ENCODE measurements at regions not wholly inside any gene's neighbourhood (a gene's known extent, or its start where the extent isn't known, plus 50 kb on each side); places are given as distances from the start of the nearest gene placed in this dataset.

DNA sequence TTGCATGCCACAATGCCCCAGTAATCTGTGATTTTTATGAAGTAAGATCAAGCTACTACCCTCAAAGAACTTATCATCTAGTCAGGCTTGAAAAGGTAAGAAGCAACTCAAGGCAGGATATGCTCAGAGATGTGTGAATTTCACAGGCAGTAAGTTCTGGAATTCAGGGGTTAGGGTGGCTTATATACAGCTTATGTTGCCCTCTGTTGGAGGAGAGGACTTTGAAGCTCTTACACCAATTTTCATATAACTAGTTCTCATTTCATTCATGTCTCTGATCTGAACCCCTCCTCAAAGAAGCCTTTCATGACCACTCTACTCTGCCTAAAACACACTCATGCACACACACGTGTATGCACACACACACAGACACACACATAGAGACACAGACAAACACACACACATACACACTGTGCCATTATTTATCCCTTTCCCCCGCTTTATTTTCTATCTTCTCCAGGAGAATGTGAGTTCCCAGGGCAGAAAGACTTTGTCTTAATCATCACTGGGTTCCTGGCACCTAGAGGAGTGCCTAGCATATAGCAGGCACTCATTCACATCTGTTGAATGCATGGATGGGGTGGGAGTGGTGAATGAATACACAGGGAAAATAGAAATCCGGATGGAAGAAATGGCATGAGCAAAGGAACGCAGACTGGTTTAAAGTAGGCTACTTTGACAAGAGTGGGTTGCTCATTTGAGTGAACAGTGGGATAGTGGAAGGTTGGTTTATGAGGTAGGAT lies 220.7 kb upstream of the ZBED5 start:
- no peak for TF ChIP-seq CTCF (IDR thresholded peaks at IDR 0.05; ENCODE audit: low read depth, low read length)
- DNase-seq (ENCODE audit: low read depth, low spot score) = peak; percentile 2

GRCh38 chr11:11077898-11078297 lies 220.0 kb upstream of the ZBED5 start:
- TF ChIP-seq CTCF (IDR thresholded peaks at IDR 0.05; ENCODE audit: low read depth, low read length) = no peak
- DNase-seq (ENCODE audit: low read depth, low spot score) = no peak
- H3K4me3 ChIP-seq (ENCODE audit: low read depth, low read length) = no peak overlapping the region
- in situ Hi-C loops (cut with HindIII; ENCODE audit: low sequenced_read_pairs) = no loop called here

More for the DNA sequence above, 220.7 kb upstream of the ZBED5 start:
- in situ Hi-C loops (cut with HindIII; ENCODE audit: low sequenced_read_pairs) = no loop called here
- no peak overlapping the region for H3K4me3 ChIP-seq (ENCODE audit: low read depth, low read length)

GRCh38 chr11:11076879-11077278 lies 219.0 kb upstream of the ZBED5 start:
- in situ Hi-C loops (cut with HindIII; ENCODE audit: low sequenced_read_pairs) = no loop called here
- H3K4me3 ChIP-seq (ENCODE audit: low read depth, low read length) = no peak overlapping the region
- no peak for DNase-seq (ENCODE audit: low read depth, low spot score)
- no peak for TF ChIP-seq CTCF (IDR thresholded peaks at IDR 0.05; ENCODE audit: low read depth, low read length)

GRCh38 chr11:11076276-11076675 lies 218.4 kb upstream of the ZBED5 start:
- DNase-seq (ENCODE audit: low read depth, low spot score) = no peak
- in situ Hi-C loops (cut with HindIII; ENCODE audit: low sequenced_read_pairs) = no loop called here
- no peak for TF ChIP-seq CTCF (IDR thresholded peaks at IDR 0.05; ENCODE audit: low read depth, low read length)
- no peak overlapping the region for H3K4me3 ChIP-seq (ENCODE audit: low read depth, low read length)

DNA sequence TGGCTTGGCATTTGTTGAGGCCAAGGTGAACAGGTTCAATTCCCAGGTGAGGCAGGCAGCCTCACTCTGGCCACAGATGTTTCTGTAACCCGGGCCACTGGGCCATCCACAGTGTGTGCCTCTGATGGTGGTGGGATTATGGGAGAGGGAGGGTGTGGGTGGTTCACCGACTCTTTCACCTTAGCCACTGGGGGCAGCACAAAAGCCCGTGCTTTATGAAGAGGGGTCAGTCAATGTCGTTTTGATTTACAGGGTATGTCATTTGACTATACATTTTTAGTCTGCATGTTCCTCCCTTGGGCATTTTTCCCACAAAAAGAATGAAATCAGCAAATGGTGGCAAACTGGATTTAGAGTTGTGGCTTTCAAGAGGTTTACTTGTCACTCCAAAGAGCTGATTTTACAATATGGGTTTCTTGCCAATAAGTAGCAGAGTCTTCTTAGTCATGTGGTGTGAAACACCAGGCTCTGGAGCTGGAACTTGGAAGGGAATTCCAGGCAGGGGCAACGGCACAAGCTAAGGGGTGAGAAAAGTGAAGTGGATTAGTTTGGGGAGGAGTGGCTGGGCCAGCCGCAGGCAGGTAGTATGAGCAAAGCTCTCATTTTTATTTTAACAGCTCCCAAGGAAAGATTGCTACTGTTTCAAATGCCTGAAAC lies 217.8 kb upstream of the ZBED5 start:
- DNase-seq (ENCODE audit: low read depth, low spot score) = no peak
- no peak for TF ChIP-seq CTCF (IDR thresholded peaks at IDR 0.05; ENCODE audit: low read depth, low read length)
- in situ Hi-C loops (cut with HindIII; ENCODE audit: low sequenced_read_pairs) = no loop called here
- no peak overlapping the region for H3K4me3 ChIP-seq (ENCODE audit: low read depth, low read length)

DNA sequence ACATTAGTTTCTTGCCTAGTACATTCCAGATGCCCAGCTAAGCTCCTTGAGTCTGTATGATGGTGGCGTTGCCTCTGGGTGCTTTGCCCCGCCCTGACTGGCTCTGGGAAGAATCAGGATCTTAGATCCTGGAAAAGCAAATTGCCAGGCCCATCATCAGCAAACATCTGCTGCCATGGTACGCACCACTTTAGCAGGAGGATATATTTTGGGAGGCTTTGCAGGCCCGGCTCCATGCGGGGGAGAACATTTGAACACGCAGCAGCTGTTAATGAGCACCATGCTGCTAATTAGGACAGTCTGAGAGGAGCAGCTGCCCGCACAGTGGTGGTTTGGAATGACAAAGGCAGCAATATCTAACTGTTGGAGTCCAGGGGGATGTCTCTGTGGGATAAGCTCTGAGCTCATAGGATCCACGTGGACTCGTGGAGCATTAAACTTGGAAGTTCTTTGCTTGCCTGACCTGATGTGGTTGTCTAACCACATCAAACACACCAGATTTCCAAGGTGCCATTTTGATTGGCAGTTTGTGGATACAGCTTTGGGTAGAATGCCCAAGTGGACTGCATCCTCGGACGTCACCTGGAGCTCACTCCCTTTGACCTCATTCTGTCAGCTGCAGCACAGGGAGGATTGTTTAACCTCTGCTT lies 217.0 kb upstream of the ZBED5 start:
- in situ Hi-C loops (cut with HindIII; ENCODE audit: low sequenced_read_pairs) = no loop called here
- no peak for DNase-seq (ENCODE audit: low read depth, low spot score)
- no peak overlapping the region for H3K4me3 ChIP-seq (ENCODE audit: low read depth, low read length)
- TF ChIP-seq CTCF (IDR thresholded peaks at IDR 0.05; ENCODE audit: low read depth, low read length) = no peak

All from astrocyte of the spinal cord (primary cell).